Endodermal cell (in vitro differentiated cells): ENCODE measurements at regions not wholly inside any gene's neighbourhood (a gene's known extent, or its start where the extent isn't known, plus 50 kb on each side); places are given as distances from the start of the nearest gene placed in this dataset.
"Not testable (repeated sequence)": the region's sequence is repeated elsewhere in the genome, so short reads cannot be mapped to it uniquely, and the experiment has no call there.

ENCODE experiments used
- DNase-seq: peaks from one replicate; pipeline ENCODE4 v3.0.0-alpha.2; 2017
- H3K27ac ChIP-seq: 2 replicates; pipeline ENCODE4 v1.5.1; 2013; ENCODE audit warnings: mild to moderate bottlenecking, low read depth, low read length, moderate library complexity
- H3K27me3 ChIP-seq: 2 replicates; pipeline ENCODE4 v1.6.1; 2013; ENCODE audit warnings: mild to moderate bottlenecking, low read length, moderate library complexity; ENCODE audit not compliant: insufficient read depth, control insufficient read depth, poor library complexity, severe bottlenecking
- H3K36me3 ChIP-seq: 2 replicates; pipeline ENCODE4 v1.7.0; 2013; ENCODE audit warnings: mild to moderate bottlenecking, low read length, moderate library complexity; ENCODE audit not compliant: control insufficient read depth, insufficient read depth
- H3K4me1 ChIP-seq: one replicate; pipeline ENCODE4 v1.7.0; 2013; ENCODE audit warnings: low read length; ENCODE audit not compliant: control insufficient read depth, insufficient read depth
- H3K4me3 ChIP-seq: 2 replicates; pipeline ENCODE4 v1.5.1; 2013; ENCODE audit warnings: mild to moderate bottlenecking, low read length, moderate library complexity
- H3K9ac ChIP-seq: 2 replicates; pipeline ENCODE4 v1.6.1; 2013; ENCODE audit warnings: mild to moderate bottlenecking, low read length, moderate library complexity; ENCODE audit not compliant: poor library complexity, severe bottlenecking; ENCODE audit errors: extremely low read depth
- H3K9me3 ChIP-seq: 2 replicates; pipeline ENCODE4 v1.6.1; 2013; ENCODE audit warnings: mild to moderate bottlenecking, low read length, moderate library complexity; ENCODE audit not compliant: control insufficient read depth
- H3K27ac Mint-ChIP-seq: 2 replicates; pipeline ENCODE4 v1.8.0; 2020; ENCODE audit warnings: mixed read lengths
- H3K27me3 Mint-ChIP-seq: 2 replicates; pipeline ENCODE4 v1.8.0; 2021; ENCODE audit warnings: mild to moderate bottlenecking, mixed read lengths; ENCODE audit not compliant: insufficient read depth
- H3K36me3 Mint-ChIP-seq: 2 replicates; pipeline ENCODE4 v1.8.0; 2020; ENCODE audit warnings: low read depth, mixed read lengths
- H3K4me1 Mint-ChIP-seq: 2 replicates; pipeline ENCODE4 v1.8.0; 2020; ENCODE audit warnings: mixed read lengths
- H3K4me3 Mint-ChIP-seq: 2 replicates; pipeline ENCODE4 v1.8.0; 2020; ENCODE audit warnings: mild to moderate bottlenecking, moderate library complexity, mixed read lengths
- H3K9me3 Mint-ChIP-seq: 2 replicates; pipeline ENCODE4 v1.8.0; 2020; ENCODE audit warnings: mild to moderate bottlenecking, mixed read lengths
- CTCF ChIP-seq: fragments of 200-600 bp; sonication (generic); conservative IDR thresholded peaks from 2 replicates; pipeline ENCODE4 v1.5.0; 2021; ENCODE audit warnings: antibody characterized with exemption, mild to moderate bottlenecking
- WGBS, 2 experiments: methylation state at CpG; one replicate each; pipeline versions ENCODE4 v1.1.5 to v1.1.7; 2013; ENCODE audit warnings: missing lambda C conversion rate in 2 of 2, mixed read lengths in 1 of 2; ENCODE audit not compliant: insufficient coverage in 1 of 2, insufficient read length in 1 of 2; 5-methylcytosine and 5-hydroxymethylcytosine counted together

DNA sequence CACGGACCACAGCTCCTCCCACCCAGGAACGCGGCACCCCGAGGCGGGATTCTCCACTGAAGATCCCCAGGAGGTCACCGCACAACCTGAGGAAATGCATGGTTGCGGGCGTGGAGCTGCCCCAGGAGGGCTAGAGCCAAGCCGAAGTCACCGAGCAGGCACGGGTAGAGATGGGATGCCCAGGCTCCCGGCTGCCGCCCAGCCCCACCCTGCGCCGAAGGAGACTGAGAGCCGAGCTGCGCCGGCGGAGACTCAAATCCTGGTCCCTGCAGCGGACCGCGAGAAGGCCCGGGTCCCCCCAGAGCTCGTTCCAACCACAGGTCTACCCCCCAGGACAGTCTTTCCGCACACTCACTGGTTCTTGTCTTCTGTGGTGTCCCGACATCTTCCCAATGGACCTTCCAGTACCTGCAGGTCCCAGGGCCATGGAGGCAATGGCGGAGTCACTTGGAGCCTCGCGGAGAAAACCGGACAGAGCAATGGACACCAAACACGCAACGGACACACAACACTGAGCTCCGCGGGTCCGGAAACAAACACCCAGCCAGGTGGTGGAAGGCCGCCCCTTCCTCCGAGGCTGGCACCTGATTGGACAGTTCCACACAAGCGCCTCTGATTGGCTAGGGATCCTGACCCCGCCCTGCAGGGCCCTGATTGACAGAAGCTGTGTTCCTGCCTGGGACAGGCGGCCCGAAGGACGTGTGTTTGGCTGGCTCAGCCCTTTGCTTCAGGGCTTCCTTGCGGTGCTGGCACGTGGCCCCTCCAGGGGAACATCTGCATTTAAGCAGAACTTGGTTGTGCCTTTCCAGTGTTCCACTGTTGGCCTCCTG is 331.9 kb upstream of the NUPR2 start:
- WGBS, 2 experiments, result 84 to 88% methylated on average over 22 to 44 of the region's 44 CpGs
- Histone ChIP-seq H3K4me1 (no peaks in the 10 kb centered on the region), H3K36me3 (no peaks in the 10 kb centered on the region), H3K9ac (no peak overlapping the region), H3K27ac (no peak overlapping the region), H3K9me3 (peaks cover 58% of the 10 kb centered on the region), H3K27me3 (no peaks in the 10 kb centered on the region), H3K4me3 (no peak overlapping the region)
- Mint-ChIP-seq H3K36me3 (no peaks in the 10 kb centered on the region), H3K4me3 (no peak overlapping the region), H3K27ac (no peak overlapping the region), H3K4me1 (no peaks in the 10 kb centered on the region), H3K27me3 (no peaks in the 10 kb centered on the region), H3K9me3 (peaks cover 77% of the 10 kb centered on the region)
- no peak for TF ChIP-seq CTCF
- no peak for DNase-seq

- not testable (repeated sequence) for H3K4me3 ChIP-seq, H3K9ac ChIP-seq, H3K4me1 ChIP-seq, H3K27ac ChIP-seq, H3K36me3 Mint-ChIP-seq, H3K27me3 Mint-ChIP-seq, H3K36me3 ChIP-seq, H3K4me3 Mint-ChIP-seq, DNase-seq, H3K9me3 ChIP-seq, H3K27ac Mint-ChIP-seq, H3K27me3 ChIP-seq, H3K4me1 Mint-ChIP-seq
- H3K9me3 Mint-ChIP-seq, result peaks cover 57% of the 10 kb centered on the region
- no CpG with 5 or more reads among the region's 1 CpG for WGBS, 2 experiments
Measured at GRCh38 chr7:56420528-56420927, 304.3 kb upstream of the NUPR2 start.

DNA sequence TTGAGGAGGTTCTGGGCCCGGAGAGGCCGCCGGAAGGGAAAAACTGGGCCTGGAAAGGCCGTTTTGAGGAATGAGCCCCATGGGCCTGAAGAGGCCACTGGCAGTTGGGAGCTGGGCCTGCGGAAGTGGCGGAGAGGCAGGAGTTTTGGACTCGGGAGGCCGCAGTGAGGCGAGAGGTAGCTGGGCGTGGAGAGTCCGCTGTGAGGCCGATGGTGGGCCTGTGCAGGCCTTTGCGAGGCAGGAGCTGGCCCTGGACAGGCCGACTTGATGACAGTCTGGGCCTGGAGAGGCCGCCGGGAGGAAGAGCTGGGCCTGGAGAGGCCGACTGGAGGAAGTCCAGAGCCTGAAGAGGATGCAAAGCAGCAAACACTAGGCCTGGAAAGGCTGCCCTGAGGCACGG is 259.0 kb upstream of the NUPR2 start:
- H3K9ac ChIP-seq, result no peak overlapping the region
- H3K4me3 ChIP-seq, result no peak overlapping the region
- H3K9me3 ChIP-seq, result no peaks in the 10 kb centered on the region
- TF ChIP-seq CTCF, result no peak
- peaks cover 1% of the 10 kb centered on the region for H3K36me3 Mint-ChIP-seq
- H3K4me3 Mint-ChIP-seq, result no peak overlapping the region
- WGBS, 2 experiments, result 78 to 88% methylated on average over 17 to 18 of the region's 18 CpGs
- no peaks in the 10 kb centered on the region for H3K4me1 Mint-ChIP-seq
- no peaks in the 10 kb centered on the region for H3K4me1 ChIP-seq
- no peaks in the 10 kb centered on the region for H3K27me3 Mint-ChIP-seq
- no peak overlapping the region for H3K27ac Mint-ChIP-seq
- DNase-seq, result no peak
- H3K9me3 Mint-ChIP-seq, result peaks cover 24% of the 10 kb centered on the region
- H3K27me3 ChIP-seq, result no peaks in the 10 kb centered on the region
- H3K36me3 ChIP-seq, result no peaks in the 10 kb centered on the region
- H3K27ac ChIP-seq, result no peak overlapping the region

DNA sequence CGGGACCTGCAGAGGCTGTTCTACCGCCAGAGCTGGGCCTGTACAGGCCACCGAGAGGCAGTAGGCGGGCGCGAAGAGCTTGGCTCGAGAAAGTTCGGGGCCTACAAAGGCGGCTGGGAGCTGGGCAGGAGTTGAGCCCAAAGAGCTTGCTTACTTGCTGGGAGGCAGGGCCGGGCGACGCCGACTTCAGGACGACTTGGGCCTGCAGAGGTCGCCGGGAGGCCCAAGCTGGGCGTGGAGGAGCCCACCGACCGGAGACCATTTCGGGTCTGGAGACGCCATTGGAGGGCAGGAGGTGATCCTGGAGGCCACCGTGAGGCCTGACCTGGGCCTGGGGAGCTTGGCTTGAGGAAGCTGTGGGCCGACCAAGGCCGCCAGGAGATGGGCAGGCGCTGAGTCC is 258.4 kb upstream of the NUPR2 start:
- H3K27me3 Mint-ChIP-seq, H3K9ac ChIP-seq, H3K27me3 ChIP-seq, H3K4me1 ChIP-seq, H3K36me3 ChIP-seq, H3K9me3 ChIP-seq, H3K4me3 ChIP-seq, H3K4me1 Mint-ChIP-seq, H3K27ac ChIP-seq, H3K36me3 Mint-ChIP-seq, H3K4me3 Mint-ChIP-seq, DNase-seq, H3K27ac Mint-ChIP-seq: not testable (repeated sequence)
- peaks cover 24% of the 10 kb centered on the region for H3K9me3 Mint-ChIP-seq
- WGBS, 2 experiments, result 87 to 93% methylated on average over 7 to 19 of the region's 25 CpGs

GRCh38 chr7:56373314-56373713 is 257.1 kb upstream of the NUPR2 start:
- not testable (repeated sequence) for H3K36me3 ChIP-seq, H3K27ac Mint-ChIP-seq, H3K27me3 ChIP-seq, H3K4me3 ChIP-seq, H3K4me1 ChIP-seq, H3K9me3 ChIP-seq, H3K9ac ChIP-seq, H3K27ac ChIP-seq, H3K4me1 Mint-ChIP-seq, H3K36me3 Mint-ChIP-seq, H3K4me3 Mint-ChIP-seq, H3K27me3 Mint-ChIP-seq
- DNase-seq, result peak; percentile 65
- 70 to 82% methylated on average over 5 to 8 of the region's 24 CpGs for WGBS, 2 experiments
- H3K9me3 Mint-ChIP-seq, result peaks cover 31% of the 10 kb centered on the region

DNA sequence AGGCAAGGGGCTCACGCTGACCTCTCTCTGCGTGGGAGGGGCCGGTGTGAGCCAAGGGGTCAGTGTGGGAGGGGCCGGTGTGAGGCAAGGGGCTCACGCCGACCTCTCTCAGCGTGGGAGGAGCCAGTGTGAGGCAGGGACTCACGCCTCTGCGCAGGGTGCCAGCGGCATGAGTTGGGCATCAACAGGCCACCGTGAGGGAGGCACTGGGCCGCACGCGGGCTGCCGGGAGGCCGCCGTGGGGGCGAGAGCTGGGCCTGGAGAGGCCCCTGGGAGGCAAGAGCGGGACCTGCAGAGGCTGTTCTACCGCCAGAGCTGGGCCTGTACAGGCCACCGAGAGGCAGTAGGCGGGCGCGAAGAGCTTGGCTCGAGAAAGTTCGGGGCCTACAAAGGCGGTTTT is 255.6 kb upstream of the NUPR2 start:
- not testable (repeated sequence) for H3K27ac Mint-ChIP-seq, H3K36me3 Mint-ChIP-seq, H3K27me3 Mint-ChIP-seq, H3K4me3 ChIP-seq, DNase-seq, H3K9me3 ChIP-seq, H3K4me1 ChIP-seq, H3K27me3 ChIP-seq, H3K4me3 Mint-ChIP-seq, H3K4me1 Mint-ChIP-seq, H3K27ac ChIP-seq, H3K36me3 ChIP-seq, H3K9ac ChIP-seq
- peaks cover 38% of the 10 kb centered on the region for H3K9me3 Mint-ChIP-seq
- WGBS, 2 experiments, result 85 to 90% methylated on average over 11 to 13 of the region's 27 CpGs
